ENCODE measurements at regions not wholly inside any gene's neighbourhood (a gene's known extent, or its start where the extent isn't known, plus 50 kb on each side); places are given as distances from the start of the nearest gene placed in this dataset.

DNA sequence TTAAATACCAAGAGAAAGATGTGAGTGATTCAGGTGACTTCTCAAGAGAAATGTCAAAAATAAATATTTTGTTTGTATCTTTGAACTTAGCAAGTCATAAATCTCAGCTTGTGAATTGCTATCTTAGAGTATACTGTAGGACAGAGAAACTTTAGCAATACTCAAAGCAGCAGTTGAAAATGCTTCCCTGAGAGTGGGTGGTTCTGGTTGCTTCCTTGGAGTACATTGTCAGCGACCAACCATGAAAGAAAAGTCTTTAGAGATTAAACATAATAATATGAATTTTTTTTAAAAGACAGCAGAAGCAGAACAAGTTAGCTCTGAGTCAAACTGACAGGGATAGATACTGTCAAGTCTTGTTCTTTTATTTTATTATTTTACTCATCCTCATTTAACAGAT is 86.8 kb upstream of the OSBPL8 start:
- TF ChIP-seq, protein P1, sequence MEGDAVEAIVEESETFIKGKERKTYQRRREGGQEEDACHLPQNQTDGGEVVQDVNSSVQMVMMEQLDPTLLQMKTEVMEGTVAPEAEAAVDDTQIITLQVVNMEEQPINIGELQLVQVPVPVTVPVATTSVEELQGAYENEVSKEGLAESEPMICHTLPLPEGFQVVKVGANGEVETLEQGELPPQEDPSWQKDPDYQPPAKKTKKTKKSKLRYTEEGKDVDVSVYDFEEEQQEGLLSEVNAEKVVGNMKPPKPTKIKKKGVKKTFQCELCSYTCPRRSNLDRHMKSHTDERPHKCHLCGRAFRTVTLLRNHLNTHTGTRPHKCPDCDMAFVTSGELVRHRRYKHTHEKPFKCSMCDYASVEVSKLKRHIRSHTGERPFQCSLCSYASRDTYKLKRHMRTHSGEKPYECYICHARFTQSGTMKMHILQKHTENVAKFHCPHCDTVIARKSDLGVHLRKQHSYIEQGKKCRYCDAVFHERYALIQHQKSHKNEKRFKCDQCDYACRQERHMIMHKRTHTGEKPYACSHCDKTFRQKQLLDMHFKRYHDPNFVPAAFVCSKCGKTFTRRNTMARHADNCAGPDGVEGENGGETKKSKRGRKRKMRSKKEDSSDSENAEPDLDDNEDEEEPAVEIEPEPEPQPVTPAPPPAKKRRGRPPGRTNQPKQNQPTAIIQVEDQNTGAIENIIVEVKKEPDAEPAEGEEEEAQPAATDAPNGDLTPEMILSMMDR (IDR thresholded peaks at IDR 0.05; ENCODE audit: low read depth, low read length): no peak
- no peak overlapping the region for H3K4me3 ChIP-seq (ENCODE audit: low read depth, low read length)
- DNase-seq (ENCODE audit: low read depth, low spot score): no peak
- in situ Hi-C loops (cut with HindIII; ENCODE audit: low sequenced_read_pairs): no loop called here

DNA sequence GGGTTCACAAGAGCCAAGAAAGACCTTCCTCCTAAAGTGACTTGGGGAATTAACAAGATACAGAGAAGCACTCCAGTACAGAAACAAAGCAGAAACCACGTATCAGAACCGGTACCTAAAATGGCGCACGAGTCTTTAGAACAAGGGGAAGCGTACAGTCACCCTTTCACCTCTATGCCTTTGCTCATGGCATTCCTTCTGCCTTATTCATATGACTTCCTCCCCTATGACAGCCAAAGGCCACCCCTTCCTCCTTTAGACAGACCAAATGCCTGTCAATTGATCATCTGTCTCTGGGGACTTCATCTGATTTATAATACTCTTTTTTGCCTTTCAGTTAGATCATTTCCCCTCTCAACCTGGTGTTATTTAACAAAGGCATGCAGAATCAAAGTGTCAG is 89.5 kb upstream of the OSBPL8 start:
- TF ChIP-seq, protein P1 (IDR thresholded peaks at IDR 0.05; ENCODE audit: low read depth, low read length): no peak

DNA sequence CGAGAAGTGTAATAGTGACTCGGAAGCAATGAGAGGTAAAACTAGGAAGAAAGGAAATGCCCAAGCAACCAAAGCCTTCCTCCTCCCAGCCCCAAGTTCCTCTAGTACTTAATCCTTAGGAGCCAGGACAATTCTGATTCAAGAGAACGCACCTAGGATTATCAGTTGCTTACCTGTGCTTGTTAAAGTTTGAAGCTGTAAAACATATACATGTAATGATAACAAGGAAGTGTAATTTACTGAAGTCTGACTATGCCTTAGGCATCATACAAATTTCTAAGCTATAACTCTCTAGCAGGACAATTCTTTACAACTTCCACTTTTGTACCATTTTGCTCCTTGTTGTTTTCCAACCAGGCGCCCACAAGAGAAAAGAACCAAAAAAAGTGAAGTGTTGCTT is 92.8 kb upstream of the OSBPL8 start:
- in situ Hi-C loops (cut with HindIII; ENCODE audit: low sequenced_read_pairs): no loop called here
- TF ChIP-seq, protein P1 (IDR thresholded peaks at IDR 0.05; ENCODE audit: low read depth, low read length): no peak
- DNase-seq (ENCODE audit: low read depth, low spot score): no peak
- no peak overlapping the region for H3K4me3 ChIP-seq (ENCODE audit: low read depth, low read length)

More for the DNA sequence above, 89.5 kb upstream of the OSBPL8 start:
- DNase-seq (ENCODE audit: low read depth, low spot score): no peak
- in situ Hi-C loops (cut with HindIII; ENCODE audit: low sequenced_read_pairs): no loop called here
- H3K4me3 ChIP-seq (ENCODE audit: low read depth, low read length): no peak overlapping the region

DNA sequence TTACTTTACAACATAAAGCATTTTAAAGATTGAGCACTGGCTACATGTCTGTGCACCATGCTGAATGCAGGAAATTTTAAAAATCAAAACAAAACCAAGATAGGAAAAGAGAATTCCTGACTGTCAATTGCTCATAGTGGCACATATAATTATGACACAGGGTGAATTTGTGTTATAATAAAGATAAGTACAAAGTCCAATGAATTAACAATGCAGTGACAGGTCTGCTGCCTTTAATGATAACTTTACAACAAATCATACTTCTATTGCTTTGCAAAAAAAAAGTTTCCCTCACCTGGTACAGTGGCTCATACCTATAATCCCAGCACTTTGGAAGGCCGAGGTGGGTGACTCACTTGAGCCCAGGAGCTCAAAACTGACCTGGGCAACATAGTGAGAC is 93.8 kb upstream of the OSBPL8 start:
- TF ChIP-seq, protein P1 (IDR thresholded peaks at IDR 0.05; ENCODE audit: low read depth, low read length): no peak
- H3K4me3 ChIP-seq (ENCODE audit: low read depth, low read length): no peak overlapping the region
- in situ Hi-C loops (cut with HindIII; ENCODE audit: low sequenced_read_pairs): no loop called here
- no peak for DNase-seq (ENCODE audit: low read depth, low spot score)

DNA sequence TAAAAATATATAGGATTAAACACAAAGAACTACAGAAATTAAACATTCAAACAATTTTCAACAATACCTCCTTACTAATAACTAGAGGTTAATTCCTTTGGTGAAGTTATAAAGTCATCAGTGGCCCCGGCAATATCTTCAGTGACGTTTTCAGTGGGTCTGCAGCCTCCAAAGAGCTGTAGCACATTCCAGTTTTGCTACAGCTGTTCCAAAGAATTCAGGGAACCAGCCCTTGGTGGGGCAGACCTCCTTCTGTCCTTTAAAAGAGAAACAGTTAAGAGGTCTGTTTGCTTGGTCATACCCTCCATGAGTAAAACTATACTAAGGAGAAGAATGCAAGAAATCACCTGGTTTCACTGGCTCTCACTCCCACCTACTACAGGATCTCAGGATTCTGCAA is 99.2 kb upstream of the ZDHHC17 start:
- TF ChIP-seq, protein P1 (IDR thresholded peaks at IDR 0.05; ENCODE audit: low read depth, low read length): no peak

DNA sequence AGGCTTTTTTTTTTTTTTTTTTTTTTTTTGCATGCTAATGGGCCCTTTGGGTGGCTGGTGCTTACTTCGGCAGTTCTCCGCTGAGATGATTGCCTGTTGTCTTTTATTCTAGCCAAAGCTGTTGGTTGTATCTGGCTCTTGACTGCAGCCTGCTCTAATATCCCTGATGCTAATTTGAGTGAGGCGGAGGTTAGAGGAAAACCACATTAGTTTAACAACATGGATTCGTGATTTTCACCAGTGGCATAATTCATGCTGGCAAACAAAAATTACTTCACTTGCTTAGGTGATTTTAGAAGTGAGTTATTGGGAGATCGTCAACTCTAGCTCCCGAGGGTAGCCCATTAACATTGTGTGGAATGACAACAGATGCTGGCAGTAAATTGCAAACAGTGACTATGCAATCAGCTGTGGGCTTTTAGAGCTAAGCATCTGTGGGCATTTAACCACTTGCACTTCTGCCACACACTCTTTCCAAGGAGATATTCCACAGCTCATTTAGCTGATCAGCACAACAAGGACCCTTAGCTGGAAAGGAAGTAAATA is 97.6 kb upstream of the ZDHHC17 start:
- no peak for DNase-seq (ENCODE audit: low read depth, low spot score)
- in situ Hi-C loops (cut with HindIII; ENCODE audit: low sequenced_read_pairs): no loop called here
- H3K4me3 ChIP-seq (ENCODE audit: low read depth, low read length): no peak overlapping the region
- TF ChIP-seq, protein P1 (IDR thresholded peaks at IDR 0.05; ENCODE audit: low read depth, low read length): no peak

More for the DNA sequence above, 99.2 kb upstream of the ZDHHC17 start:
- no peak overlapping the region for H3K4me3 ChIP-seq (ENCODE audit: low read depth, low read length)
- in situ Hi-C loops (cut with HindIII; ENCODE audit: low sequenced_read_pairs): no loop called here
- DNase-seq (ENCODE audit: low read depth, low spot score): no peak

DNA sequence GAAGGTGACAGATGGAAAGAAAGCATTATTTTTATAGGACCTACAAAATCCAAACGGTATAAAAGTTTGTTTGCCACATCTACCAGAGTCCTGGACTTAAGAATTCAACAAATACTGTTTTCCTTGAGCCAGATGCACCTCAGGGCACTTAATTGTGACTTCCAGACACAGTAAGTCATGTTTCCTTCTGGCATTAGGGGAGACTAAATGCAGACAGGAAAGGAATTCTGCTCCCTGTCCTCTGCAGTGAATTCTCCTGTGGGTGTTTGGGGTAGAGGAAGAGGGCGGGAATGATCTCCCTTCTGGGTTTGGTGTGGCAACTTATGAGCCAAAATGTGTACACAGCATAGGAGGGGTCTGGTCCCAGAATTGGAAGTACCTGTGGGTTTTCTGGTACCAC is 93.9 kb upstream of the ZDHHC17 start:
- TF ChIP-seq, protein P1 (IDR thresholded peaks at IDR 0.05; ENCODE audit: low read depth, low read length): no peak
- H3K4me3 ChIP-seq (ENCODE audit: low read depth, low read length): no peak overlapping the region
- no peak for DNase-seq (ENCODE audit: low read depth, low spot score)
- in situ Hi-C loops (cut with HindIII; ENCODE audit: low sequenced_read_pairs): no loop called here

Measured in astrocyte of the spinal cord (primary cell).